ENCODE measurements at regions not wholly inside any gene's neighbourhood (a gene's known extent, or its start where the extent isn't known, plus 50 kb on each side); places are given as distances from the start of the nearest gene placed in this dataset.

GRCh38 chr20:11447371-11448100, 470.2 kb upstream of the BTBD3 start:
- no peak for DNase-seq (ENCODE audit: low read depth, low spot score)

- no peak for DNase-seq (ENCODE audit: low read depth, low spot score)
These were observed 469.1 kb upstream of the BTBD3 start for GRCh38 chr20:11448554-11448953.

GRCh38 chr20:11451793-11452291, 465.9 kb upstream of the BTBD3 start:
- DNase-seq (ENCODE audit: low read depth, low spot score), result peak; percentile 66

- DNase-seq (ENCODE audit: low read depth, low spot score), result peak; percentile 51
These were observed 465.4 kb upstream of the BTBD3 start for GRCh38 chr20:11452326-11452725.

- no peak for DNase-seq (ENCODE audit: low read depth, low spot score)
These were observed 464.3 kb upstream of the BTBD3 start for GRCh38 chr20:11453430-11453829.

GRCh38 chr20:11454966-11455799, 462.5 kb upstream of the BTBD3 start:
- DNase-seq (ENCODE audit: low read depth, low spot score), result peak; percentile 76

GRCh38 chr20:11457488-11457887, 460.2 kb upstream of the BTBD3 start:
- DNase-seq (ENCODE audit: low read depth, low spot score), result peak; percentile 84

- DNase-seq (ENCODE audit: low read depth, low spot score), result no peak
These were observed 458.4 kb upstream of the BTBD3 start for GRCh38 chr20:11459090-11459890.

- no peak for DNase-seq (ENCODE audit: low read depth, low spot score)
These were observed 450.3 kb upstream of the BTBD3 start for GRCh38 chr20:11467436-11467835.

GRCh38 chr20:11468880-11469279, 448.8 kb upstream of the BTBD3 start:
- DNase-seq (ENCODE audit: low read depth, low spot score), result no peak

- DNase-seq (ENCODE audit: low read depth, low spot score), result no peak
These were observed 447.8 kb upstream of the BTBD3 start for GRCh38 chr20:11469795-11470435.

- DNase-seq (ENCODE audit: low read depth, low spot score), result peak; percentile 68
These were observed 443.7 kb upstream of the BTBD3 start for GRCh38 chr20:11473983-11474382.

- DNase-seq (ENCODE audit: low read depth, low spot score), result no peak
These were observed 434.0 kb upstream of the BTBD3 start for GRCh38 chr20:11483697-11484096.

GRCh38 chr20:11484479-11484878, 433.2 kb upstream of the BTBD3 start:
- no peak for DNase-seq (ENCODE audit: low read depth, low spot score)

GRCh38 chr20:11492386-11492785, 425.3 kb upstream of the BTBD3 start:
- DNase-seq (ENCODE audit: low read depth, low spot score), result no peak

GRCh38 chr20:11492846-11493245, 424.8 kb upstream of the BTBD3 start:
- no peak for DNase-seq (ENCODE audit: low read depth, low spot score)

GRCh38 chr20:11496380-11496779, 421.3 kb upstream of the BTBD3 start:
- DNase-seq (ENCODE audit: low read depth, low spot score), result peak; percentile 52

- DNase-seq (ENCODE audit: low read depth, low spot score), result no peak
These were observed 420.1 kb upstream of the BTBD3 start for GRCh38 chr20:11497545-11497944.

GRCh38 chr20:11499101-11499634, 418.5 kb upstream of the BTBD3 start:
- no peak for DNase-seq (ENCODE audit: low read depth, low spot score)

GRCh38 chr20:11502061-11502460, 415.6 kb upstream of the BTBD3 start:
- DNase-seq (ENCODE audit: low read depth, low spot score), result peak; percentile 79

GRCh38 chr20:11502671-11503070, 415.0 kb upstream of the BTBD3 start:
- no peak for DNase-seq (ENCODE audit: low read depth, low spot score)

All from astrocyte of the hippocampus (primary cell).